Prostate gland (tissue), 2 donors: ENCODE measurements at regions not wholly inside any gene's neighbourhood (a gene's known extent, or its start where the extent isn't known, plus 50 kb on each side); places are given as distances from the start of the nearest gene placed in this dataset.

ENCODE experiments used
- POLR2A ChIP-seq: fragments of 450-650 bp; IDR thresholded peaks from one replicate; pipeline ENCODE4 v1.6.1; 2016; ENCODE audit warnings: antibody characterized with exemption, mild to moderate bottlenecking
- POLR2AphosphoS5 ChIP-seq: sonication (generic); formaldehyde crosslinking; IDR thresholded peaks from one replicate; pipeline ENCODE4 v1.6.1; 2017; ENCODE audit warnings: antibody characterized with exemption
- TF ChIP-seq, protein P1 (sequence below), 4 experiments: fragments of 200-600 bp in 2 of 4; fragments of 450-650 bp in 2 of 4; sonication (generic) in 2 of 4; IDR thresholded peaks; 1 replicate in 3 of 4; 2 replicates in 1 of 4; pipeline ENCODE4 v1.5.1; 2016 to 2019; ENCODE audit warnings: antibody characterized with exemption in 4 of 4, mild to moderate bottlenecking in 2 of 4, moderate library complexity in 2 of 4

DNA sequence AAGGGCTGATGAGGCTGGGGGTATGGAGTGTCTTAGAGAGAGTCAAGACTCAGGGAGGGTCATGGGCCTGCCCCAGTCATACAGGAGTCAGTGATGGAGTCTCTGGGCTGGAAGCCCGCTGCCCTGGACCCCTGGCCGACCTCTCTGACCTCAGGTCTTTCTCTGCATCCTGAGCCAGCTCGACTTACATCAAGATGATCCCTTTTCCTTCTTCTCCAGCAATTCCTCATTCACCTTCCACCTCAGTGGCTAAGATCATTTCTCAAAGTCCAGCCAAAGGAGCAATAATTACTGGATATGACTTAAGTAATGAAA lies 308.6 kb downstream of the MATN1 start:
- TF ChIP-seq, protein P1, sequence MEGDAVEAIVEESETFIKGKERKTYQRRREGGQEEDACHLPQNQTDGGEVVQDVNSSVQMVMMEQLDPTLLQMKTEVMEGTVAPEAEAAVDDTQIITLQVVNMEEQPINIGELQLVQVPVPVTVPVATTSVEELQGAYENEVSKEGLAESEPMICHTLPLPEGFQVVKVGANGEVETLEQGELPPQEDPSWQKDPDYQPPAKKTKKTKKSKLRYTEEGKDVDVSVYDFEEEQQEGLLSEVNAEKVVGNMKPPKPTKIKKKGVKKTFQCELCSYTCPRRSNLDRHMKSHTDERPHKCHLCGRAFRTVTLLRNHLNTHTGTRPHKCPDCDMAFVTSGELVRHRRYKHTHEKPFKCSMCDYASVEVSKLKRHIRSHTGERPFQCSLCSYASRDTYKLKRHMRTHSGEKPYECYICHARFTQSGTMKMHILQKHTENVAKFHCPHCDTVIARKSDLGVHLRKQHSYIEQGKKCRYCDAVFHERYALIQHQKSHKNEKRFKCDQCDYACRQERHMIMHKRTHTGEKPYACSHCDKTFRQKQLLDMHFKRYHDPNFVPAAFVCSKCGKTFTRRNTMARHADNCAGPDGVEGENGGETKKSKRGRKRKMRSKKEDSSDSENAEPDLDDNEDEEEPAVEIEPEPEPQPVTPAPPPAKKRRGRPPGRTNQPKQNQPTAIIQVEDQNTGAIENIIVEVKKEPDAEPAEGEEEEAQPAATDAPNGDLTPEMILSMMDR (IDR thresholded peaks at IDR 0.05), result no peak
- TF ChIP-seq POLR2A (no peak), POLR2AphosphoS5 (no peak)
